ENCODE measurements at regions not wholly inside any gene's neighbourhood (a gene's known extent, or its start where the extent isn't known, plus 50 kb on each side); places are given as distances from the start of the nearest gene placed in this dataset.
"Not testable (repeated sequence)": the region's sequence is repeated elsewhere in the genome, so short reads cannot be mapped to it uniquely, and the experiment has no call there.

DNA sequence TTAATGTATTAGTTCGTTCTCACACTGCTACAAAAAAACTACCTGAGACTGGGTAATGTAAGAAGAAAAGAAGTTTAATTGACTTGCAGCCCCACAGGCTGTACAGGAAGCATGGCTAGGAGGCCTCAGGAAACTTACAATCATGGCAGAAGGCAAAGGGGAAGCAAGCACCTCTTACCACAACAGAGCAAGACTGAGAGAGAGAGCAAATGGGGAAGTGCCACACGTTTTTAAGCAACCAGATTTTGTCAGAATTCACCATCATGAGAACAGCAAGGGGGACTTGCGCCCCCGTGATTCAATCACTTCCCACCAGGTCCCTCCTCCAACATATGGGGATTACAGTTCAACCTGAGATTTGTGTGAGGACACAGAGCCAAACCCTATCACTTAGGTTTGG lies 70.8 kb upstream of the SRSF6 start:
- no peaks in the 10 kb centered on the region for H3K27me3 ChIP-seq (ENCODE audit: insufficient read depth, poor library complexity, severe bottlenecking)
- peak in 1 of 2 experiments; percentile 51 for DNase-seq (ENCODE audit: low read depth in 1 of 2, low spot score in 1 of 2)
- peak; percentile 89 for TF ChIP-seq SPI1 (IDR thresholded peaks at IDR 0.05; ENCODE audit: borderline replicate concordance, low read depth)
- no peak for TF ChIP-seq POLR2AphosphoS5 (IDR thresholded peaks at IDR 0.05; ENCODE audit: low read depth)
- H3K4me3 ChIP-seq (replicated peaks; ENCODE audit: insufficient read depth, low read length) = no peak overlapping the region
- no peak overlapping the region for H3K27ac ChIP-seq (replicated peaks)

DNA sequence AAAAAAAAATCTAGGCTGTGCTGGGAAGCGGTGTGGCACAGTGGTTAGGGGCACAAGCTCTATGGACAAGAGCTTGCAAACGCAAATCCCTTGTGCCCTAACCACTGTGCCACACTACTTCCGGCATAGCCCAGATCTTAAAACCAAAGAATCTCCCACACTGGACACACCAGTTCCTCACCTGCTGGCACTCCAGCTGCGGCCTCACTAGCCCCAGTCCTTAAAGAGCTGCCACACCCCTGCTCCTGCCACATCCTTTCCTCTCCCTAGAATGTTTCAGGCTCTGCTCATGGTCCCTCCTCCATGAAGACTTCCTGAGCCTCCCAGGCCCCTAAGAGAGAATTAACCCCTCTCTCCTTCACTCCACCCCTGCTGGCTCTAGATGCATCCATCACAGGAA lies 71.8 kb upstream of the SRSF6 start:
- Histone ChIP-seq H3K27me3 (ENCODE audit: insufficient read depth, poor library complexity, severe bottlenecking) (no peaks in the 10 kb centered on the region), H3K4me3 (replicated peaks; ENCODE audit: insufficient read depth, low read length) (no peak overlapping the region), H3K27ac (replicated peaks) (no peak overlapping the region)
- no peak for DNase-seq (ENCODE audit: low read depth in 1 of 2, low spot score in 1 of 2)
- TF ChIP-seq, protein P1, sequence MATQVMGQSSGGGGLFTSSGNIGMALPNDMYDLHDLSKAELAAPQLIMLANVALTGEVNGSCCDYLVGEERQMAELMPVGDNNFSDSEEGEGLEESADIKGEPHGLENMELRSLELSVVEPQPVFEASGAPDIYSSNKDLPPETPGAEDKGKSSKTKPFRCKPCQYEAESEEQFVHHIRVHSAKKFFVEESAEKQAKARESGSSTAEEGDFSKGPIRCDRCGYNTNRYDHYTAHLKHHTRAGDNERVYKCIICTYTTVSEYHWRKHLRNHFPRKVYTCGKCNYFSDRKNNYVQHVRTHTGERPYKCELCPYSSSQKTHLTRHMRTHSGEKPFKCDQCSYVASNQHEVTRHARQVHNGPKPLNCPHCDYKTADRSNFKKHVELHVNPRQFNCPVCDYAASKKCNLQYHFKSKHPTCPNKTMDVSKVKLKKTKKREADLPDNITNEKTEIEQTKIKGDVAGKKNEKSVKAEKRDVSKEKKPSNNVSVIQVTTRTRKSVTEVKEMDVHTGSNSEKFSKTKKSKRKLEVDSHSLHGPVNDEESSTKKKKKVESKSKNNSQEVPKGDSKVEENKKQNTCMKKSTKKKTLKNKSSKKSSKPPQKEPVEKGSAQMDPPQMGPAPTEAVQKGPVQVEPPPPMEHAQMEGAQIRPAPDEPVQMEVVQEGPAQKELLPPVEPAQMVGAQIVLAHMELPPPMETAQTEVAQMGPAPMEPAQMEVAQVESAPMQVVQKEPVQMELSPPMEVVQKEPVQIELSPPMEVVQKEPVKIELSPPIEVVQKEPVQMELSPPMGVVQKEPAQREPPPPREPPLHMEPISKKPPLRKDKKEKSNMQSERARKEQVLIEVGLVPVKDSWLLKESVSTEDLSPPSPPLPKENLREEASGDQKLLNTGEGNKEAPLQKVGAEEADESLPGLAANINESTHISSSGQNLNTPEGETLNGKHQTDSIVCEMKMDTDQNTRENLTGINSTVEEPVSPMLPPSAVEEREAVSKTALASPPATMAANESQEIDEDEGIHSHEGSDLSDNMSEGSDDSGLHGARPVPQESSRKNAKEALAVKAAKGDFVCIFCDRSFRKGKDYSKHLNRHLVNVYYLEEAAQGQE (IDR thresholded peaks at IDR 0.05; ENCODE audit: insufficient replicate concordance, low read depth) = no peak

DNA sequence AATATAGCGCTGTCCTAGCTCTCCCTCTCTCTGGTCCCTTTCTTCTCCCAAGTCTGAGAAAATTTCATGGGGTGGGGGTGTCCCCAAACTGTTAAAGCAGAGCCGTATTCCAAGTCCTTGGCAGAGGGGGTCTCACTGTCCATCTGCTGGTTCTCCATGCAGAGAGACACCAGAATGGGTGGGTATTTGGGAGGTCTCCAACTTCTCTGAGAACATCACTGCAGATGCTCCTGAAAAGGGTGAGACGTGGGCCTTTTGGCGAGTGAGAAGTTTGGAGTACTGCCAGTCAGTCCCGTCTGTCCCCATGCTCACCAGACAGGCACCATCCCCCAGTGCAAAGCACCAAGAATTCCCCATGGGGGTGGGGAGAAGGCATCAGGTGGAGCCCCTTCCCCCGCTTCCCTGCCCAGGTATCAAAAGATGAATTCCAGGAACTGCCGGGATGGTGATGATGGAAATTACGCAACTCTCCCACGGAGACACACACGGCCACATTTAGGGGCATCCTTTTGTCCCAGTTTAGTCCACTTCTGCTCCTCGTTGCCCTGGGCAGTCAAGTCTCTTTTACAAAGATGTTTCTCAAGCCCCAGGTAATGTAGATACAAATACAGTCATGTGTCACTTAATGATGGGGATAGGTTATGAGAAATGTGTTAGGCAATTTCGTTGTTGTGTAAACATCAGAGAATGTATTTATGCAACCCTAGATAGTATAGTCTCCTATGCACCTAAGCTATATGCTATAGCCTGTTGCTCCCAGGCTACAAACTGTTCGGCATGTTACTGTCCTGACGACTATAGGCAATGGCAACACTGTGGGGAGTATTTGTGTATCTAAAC lies 73.4 kb upstream of the SRSF6 start:
- no peak for TF ChIP-seq POLR2AphosphoS5 (IDR thresholded peaks at IDR 0.05; ENCODE audit: low read depth)
- TF ChIP-seq GABPA (IDR thresholded peaks at IDR 0.05; ENCODE audit: low read depth) = no peak
- TF ChIP-seq, protein P2, sequence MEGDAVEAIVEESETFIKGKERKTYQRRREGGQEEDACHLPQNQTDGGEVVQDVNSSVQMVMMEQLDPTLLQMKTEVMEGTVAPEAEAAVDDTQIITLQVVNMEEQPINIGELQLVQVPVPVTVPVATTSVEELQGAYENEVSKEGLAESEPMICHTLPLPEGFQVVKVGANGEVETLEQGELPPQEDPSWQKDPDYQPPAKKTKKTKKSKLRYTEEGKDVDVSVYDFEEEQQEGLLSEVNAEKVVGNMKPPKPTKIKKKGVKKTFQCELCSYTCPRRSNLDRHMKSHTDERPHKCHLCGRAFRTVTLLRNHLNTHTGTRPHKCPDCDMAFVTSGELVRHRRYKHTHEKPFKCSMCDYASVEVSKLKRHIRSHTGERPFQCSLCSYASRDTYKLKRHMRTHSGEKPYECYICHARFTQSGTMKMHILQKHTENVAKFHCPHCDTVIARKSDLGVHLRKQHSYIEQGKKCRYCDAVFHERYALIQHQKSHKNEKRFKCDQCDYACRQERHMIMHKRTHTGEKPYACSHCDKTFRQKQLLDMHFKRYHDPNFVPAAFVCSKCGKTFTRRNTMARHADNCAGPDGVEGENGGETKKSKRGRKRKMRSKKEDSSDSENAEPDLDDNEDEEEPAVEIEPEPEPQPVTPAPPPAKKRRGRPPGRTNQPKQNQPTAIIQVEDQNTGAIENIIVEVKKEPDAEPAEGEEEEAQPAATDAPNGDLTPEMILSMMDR (IDR thresholded peaks at IDR 0.05; ENCODE audit: insufficient read depth, low read length) = no peak
- TF ChIP-seq, protein P1 (IDR thresholded peaks at IDR 0.05; ENCODE audit: insufficient replicate concordance, low read depth) = no peak
- TF ChIP-seq SPI1 (IDR thresholded peaks at IDR 0.05; ENCODE audit: borderline replicate concordance, low read depth) = no peak
- no peak overlapping the region for H3K4me3 ChIP-seq (replicated peaks; ENCODE audit: insufficient read depth, low read length)
- DNase-seq (ENCODE audit: low read depth in 1 of 2, low spot score in 1 of 2) = no peak
- H3K27ac ChIP-seq (replicated peaks) = no peak overlapping the region
- no peaks in the 10 kb centered on the region for H3K27me3 ChIP-seq (ENCODE audit: insufficient read depth, poor library complexity, severe bottlenecking)

DNA sequence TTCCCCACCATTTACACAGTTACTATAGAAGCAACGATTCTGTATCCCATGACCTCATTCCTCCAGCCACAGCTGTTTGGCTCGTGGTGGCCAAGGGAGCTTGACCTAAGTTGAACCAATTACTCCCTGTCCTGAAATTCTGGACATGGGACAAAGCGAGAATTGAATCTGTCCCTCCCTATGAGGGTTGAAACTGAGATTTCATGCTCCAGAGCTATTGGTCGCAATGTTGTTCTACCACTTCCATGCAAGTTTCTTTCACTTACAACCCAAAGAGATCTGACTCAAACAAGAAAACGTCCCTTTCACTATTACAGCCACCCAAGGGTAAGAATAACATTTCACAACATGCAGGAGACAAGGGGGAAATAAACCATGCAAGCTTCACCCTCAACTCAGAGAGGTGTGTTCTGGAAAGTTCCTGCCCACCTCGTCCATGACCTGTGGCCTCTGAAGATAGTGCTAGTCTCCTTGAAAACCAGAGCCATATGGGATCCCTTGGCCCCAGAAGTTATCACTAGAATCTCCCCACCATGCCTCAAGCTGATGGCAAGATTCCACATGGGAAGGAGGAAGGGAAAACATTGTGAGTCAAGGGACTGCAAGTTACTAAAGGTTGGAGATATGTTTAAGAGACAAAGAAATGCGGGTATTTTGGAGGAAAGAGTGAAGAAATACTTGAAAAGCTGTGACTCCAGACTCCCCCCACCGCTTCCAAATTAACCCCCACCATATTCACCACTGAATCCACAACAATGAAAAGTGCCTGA lies 74.5 kb upstream of the SRSF6 start:
- Histone ChIP-seq H3K27me3 (ENCODE audit: insufficient read depth, poor library complexity, severe bottlenecking) (no peaks in the 10 kb centered on the region), H3K27ac (replicated peaks) (no peak overlapping the region), H3K4me3 (replicated peaks; ENCODE audit: insufficient read depth, low read length) (no peak overlapping the region)
- no peak for DNase-seq (ENCODE audit: low read depth in 1 of 2, low spot score in 1 of 2)
- TF ChIP-seq, protein P2 (IDR thresholded peaks at IDR 0.05; ENCODE audit: insufficient read depth, low read length) = no peak
- TF ChIP-seq GABPA (IDR thresholded peaks at IDR 0.05; ENCODE audit: low read depth) = no peak

DNA sequence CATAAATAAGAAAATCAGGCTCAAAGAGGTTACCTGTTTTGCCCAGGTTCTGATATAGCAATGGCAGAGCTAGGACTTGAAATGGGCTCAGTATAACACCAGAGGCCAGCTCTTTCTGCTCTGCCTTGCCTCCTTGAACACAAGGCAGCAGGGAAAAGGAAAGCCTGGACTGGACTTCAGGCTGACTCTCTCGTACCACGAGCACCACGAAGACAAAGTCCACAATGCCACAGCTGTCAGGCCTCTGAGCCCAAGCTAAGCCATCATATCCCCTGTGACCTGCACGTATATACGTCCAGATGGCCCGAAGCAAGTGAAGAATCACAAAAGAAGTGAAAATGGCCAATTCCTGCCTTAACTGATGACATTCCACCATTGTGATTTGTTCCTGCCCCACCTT lies 75.6 kb upstream of the SRSF6 start:
- not testable (repeated sequence) for DNase-seq (ENCODE audit: low read depth in 1 of 2, low spot score in 1 of 2); H3K27ac ChIP-seq (replicated peaks); H3K4me3 ChIP-seq (replicated peaks; ENCODE audit: insufficient read depth, low read length); H3K27me3 ChIP-seq (ENCODE audit: insufficient read depth, poor library complexity, severe bottlenecking)

DNA sequence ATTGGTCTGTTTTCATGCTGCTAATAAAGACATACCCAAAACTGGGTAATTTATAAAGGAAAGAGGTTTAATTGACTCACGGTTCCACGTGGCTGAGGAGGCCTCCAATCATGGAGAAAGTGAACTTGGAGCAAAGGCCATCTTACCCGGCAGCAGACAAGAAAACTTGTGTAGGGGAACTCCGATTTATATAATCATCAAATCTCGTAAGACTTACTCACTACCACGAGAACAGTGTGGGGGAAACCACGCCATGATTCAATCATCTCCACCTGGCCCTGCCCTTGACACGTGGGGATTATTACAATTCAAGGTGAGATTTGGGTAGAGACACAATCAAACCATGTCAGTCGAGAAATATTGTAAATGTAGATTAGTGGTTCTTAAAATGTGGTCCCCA lies 76.2 kb upstream of the SRSF6 start:
- not testable (repeated sequence) for H3K27me3 ChIP-seq (ENCODE audit: insufficient read depth, poor library complexity, severe bottlenecking); DNase-seq (ENCODE audit: low read depth in 1 of 2, low spot score in 1 of 2); H3K4me3 ChIP-seq (replicated peaks; ENCODE audit: insufficient read depth, low read length); H3K27ac ChIP-seq (replicated peaks)

Data from HL-60 (cell line).